ENCODE measurements at regions not wholly inside any gene's neighbourhood (a gene's known extent, or its start where the extent isn't known, plus 50 kb on each side); places are given as distances from the start of the nearest gene placed in this dataset.

DNA sequence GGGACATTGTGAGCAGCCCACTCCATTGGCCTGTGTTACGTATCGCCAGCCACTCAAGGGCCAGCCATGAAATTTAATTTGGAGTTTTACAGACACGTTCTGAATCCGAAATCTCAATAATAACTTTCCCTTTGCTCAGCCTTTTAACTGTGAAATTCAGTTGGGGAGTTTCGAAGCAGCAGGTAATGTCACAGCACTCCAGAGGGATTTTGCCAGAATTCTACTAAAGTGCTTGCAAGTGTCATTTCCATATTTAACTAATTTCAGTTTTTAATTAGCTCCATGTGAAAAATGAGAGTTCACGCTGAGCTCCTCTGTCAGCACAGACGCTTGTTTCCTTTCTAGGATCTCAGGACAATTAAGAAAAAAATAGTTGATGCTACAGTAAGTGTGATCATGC lies 267.1 kb upstream of the WWC1 start:
- TF ChIP-seq, protein P1, sequence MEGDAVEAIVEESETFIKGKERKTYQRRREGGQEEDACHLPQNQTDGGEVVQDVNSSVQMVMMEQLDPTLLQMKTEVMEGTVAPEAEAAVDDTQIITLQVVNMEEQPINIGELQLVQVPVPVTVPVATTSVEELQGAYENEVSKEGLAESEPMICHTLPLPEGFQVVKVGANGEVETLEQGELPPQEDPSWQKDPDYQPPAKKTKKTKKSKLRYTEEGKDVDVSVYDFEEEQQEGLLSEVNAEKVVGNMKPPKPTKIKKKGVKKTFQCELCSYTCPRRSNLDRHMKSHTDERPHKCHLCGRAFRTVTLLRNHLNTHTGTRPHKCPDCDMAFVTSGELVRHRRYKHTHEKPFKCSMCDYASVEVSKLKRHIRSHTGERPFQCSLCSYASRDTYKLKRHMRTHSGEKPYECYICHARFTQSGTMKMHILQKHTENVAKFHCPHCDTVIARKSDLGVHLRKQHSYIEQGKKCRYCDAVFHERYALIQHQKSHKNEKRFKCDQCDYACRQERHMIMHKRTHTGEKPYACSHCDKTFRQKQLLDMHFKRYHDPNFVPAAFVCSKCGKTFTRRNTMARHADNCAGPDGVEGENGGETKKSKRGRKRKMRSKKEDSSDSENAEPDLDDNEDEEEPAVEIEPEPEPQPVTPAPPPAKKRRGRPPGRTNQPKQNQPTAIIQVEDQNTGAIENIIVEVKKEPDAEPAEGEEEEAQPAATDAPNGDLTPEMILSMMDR (IDR thresholded peaks at IDR 0.05): no peak
- no peak for TF ChIP-seq POLR2A (IDR thresholded peaks at IDR 0.05)
